Heart left ventricle (tissue), 13 donors: ENCODE measurements at regions not wholly inside any gene's neighbourhood (a gene's known extent, or its start where the extent isn't known, plus 50 kb on each side); places are given as distances from the start of the nearest gene placed in this dataset.

ENCODE experiments used
- CTCF ChIP-seq, 12 donors: fragments of 200-600 bp; sonication (generic) in 4 of 12; IDR thresholded peaks; one replicate each; pipeline versions ENCODE4 v1.5.0 to v1.8.0; 2018 to 2022; ENCODE audit warnings: antibody characterized with exemption in 12 of 12, mild to moderate bottlenecking in 5 of 12
- POLR2A ChIP-seq, 2 donors: fragments of 450-650 bp; IDR thresholded peaks; one replicate each; pipeline ENCODE4 v1.6.1; 2017; ENCODE audit warnings: antibody characterized with exemption in 2 of 2, mild to moderate bottlenecking in 2 of 2, moderate library complexity in 2 of 2
- donor health status: ischemic (EF 13 %, LVEDD 7.1; RV severe dilation, severe dysfunction).
- donor health status: DM: no; HTN: yes; CAD: no.
- donor health status: DM: no; HTN: no; CAD: no.
- donor health status: ischemic (EF 25% LVEDD 6.9; RV normal size, moderate dysfunction).
- donor health status: ischemic (EF 25% LVEDD 5.7; RV mildly dilated, moderate dysfunction).
- donor health status: ischemic (EF 35%, LVEDD 5.7; RV mildly dilated, moderate dysfunction).
- donor health status: nonischemic (EF 11% LVEDD 7.7; RV severe dilation, severe dysfunction).
- donor health status: DM: yes; HTN: yes; CAD: no.
- donor health status: PGD.
- donor health status: ischemic (EF 29% LVEDD 5.4; RV normal size, mild dysfunction).
- donor health status: nonischemic (EF 23%, LVEDD 6.1; RV moderate dilation, normal function).

- TF ChIP-seq CTCF (IDR thresholded peaks at IDR 0.05) (no peak), POLR2A (IDR thresholded peaks at IDR 0.05) (no peak)
These were observed 1054.7 kb upstream of the CNTN5 start for GRCh38 chr11:97965849-97966646.
